ENCODE measurements at regions not wholly inside any gene's neighbourhood (a gene's known extent, or its start where the extent isn't known, plus 50 kb on each side); places are given as distances from the start of the nearest gene placed in this dataset.

DNA sequence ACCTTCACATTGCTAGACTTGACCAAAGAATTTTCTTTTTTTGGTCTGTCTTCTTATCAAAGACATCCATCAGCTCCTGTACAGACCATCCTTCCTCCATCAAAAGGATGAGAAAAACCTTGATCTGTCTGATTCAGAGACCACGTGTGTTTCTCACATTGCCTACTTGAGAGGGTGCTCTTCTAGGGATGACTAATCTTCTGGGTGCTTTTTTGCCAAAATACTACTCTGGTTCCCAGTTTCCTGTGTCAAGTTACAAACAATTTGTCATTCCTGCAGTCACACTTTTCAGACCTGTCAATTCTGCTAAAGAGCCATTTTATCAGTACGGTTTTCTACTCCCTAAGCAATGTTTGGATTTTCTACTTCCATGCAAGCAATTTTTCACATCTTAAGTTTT is 492.2 kb downstream of the CDH11 start:
- H2AFZ ChIP-seq (ENCODE audit: low read length), result no peak overlapping the region
- H2AK5ac ChIP-seq (ENCODE audit: low read depth, low read length), result no peak overlapping the region
- no peaks in the 10 kb centered on the region for H3K9me3 ChIP-seq (replicated peaks in 1 of 2; ENCODE audit: control insufficient read depth in 2 of 2, insufficient read depth in 1 of 2, low read depth in 1 of 2, low read length in 2 of 2)
- no peaks in the 10 kb centered on the region for H3K36me3 ChIP-seq (replicated peaks in 1 of 2; ENCODE audit: control insufficient read depth in 2 of 2, insufficient read depth in 2 of 2, low read length in 2 of 2)
- no peaks in the 10 kb centered on the region for H3K4me1 ChIP-seq (ENCODE audit: control insufficient read depth in 2 of 2, insufficient read depth in 1 of 2, low read depth in 1 of 2, low read length in 2 of 2)
- H3K27ac ChIP-seq (replicated peaks; ENCODE audit: low read length), result no peak overlapping the region
- no peak overlapping the region for H3K4me3 ChIP-seq (ENCODE audit: low read length in 2 of 2)
- no peak overlapping the region for H3K14ac ChIP-seq (ENCODE audit: low read length)
- H3K27me3 ChIP-seq (ENCODE audit: control insufficient read depth in 3 of 3, insufficient read depth in 3 of 3, low read depth in 1 of 3, low read length in 3 of 3), result no peaks in the 10 kb centered on the region
- no peak overlapping the region for H3K18ac ChIP-seq (ENCODE audit: low read length)
- H3K9ac ChIP-seq (ENCODE audit: low read depth, low read length, poor library complexity), result no peak overlapping the region
- no CpG with 5 or more reads among the region's 2 CpGs for WGBS, 2 donors (ENCODE audit: extremely low coverage in 2 of 2, insufficient read length in 2 of 2, insufficient replicate concordance in 1 of 2)
- DNase-seq (ENCODE audit: low spot score), result no peak
- H3K4ac ChIP-seq (ENCODE audit: low read length), result no peak overlapping the region
- H3K23ac ChIP-seq (ENCODE audit: low read depth, low read length, poor library complexity), result no peak overlapping the region
- no peak overlapping the region for H2BK5ac ChIP-seq (ENCODE audit: low read length)
- no peak overlapping the region for H2BK15ac ChIP-seq (ENCODE audit: low read length)
- H2BK12ac ChIP-seq (ENCODE audit: low read length), result no peak overlapping the region
- H3K4me2 ChIP-seq (ENCODE audit: insufficient read depth, low read length, poor library complexity, severe bottlenecking), result no peak overlapping the region
- H4K8ac ChIP-seq (ENCODE audit: low read depth, low read length), result no peak overlapping the region
- H2BK120ac ChIP-seq (ENCODE audit: low read depth, low read length), result no peak overlapping the region
- no peak overlapping the region for H4K91ac ChIP-seq (ENCODE audit: low read depth, low read length, poor library complexity)
- H3K79me1 ChIP-seq (ENCODE audit: low read depth, low read length), result no peaks in the 10 kb centered on the region

DNA sequence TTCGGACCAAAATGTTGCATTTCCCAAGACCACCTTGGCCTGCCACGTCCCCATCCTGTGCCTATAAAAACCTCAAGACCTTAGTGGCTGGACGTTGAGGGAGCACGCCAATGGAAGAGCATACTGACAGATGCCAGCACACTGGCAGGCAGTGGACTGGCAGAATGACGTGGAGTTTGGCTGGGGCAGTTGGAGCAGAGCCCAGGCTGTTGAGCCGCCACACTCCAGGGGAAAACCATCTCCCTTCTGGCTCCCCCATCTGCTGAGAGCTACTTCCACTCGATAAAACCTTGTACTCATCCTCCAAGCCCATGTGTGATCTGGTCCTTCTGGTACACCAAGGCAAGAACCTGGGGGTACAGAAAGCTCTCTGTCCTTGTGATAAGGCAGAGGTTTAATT is 494.1 kb downstream of the CDH11 start:
- no peak overlapping the region for H2BK12ac ChIP-seq (ENCODE audit: low read length)
- H3K9ac ChIP-seq (ENCODE audit: low read depth, low read length, poor library complexity), result no peak overlapping the region
- no peaks in the 10 kb centered on the region for H3K9me3 ChIP-seq (replicated peaks in 1 of 2; ENCODE audit: control insufficient read depth in 2 of 2, insufficient read depth in 1 of 2, low read depth in 1 of 2, low read length in 2 of 2)
- H3K4me1 ChIP-seq (ENCODE audit: control insufficient read depth in 2 of 2, insufficient read depth in 1 of 2, low read depth in 1 of 2, low read length in 2 of 2), result no peaks in the 10 kb centered on the region
- H3K27me3 ChIP-seq (ENCODE audit: control insufficient read depth in 3 of 3, insufficient read depth in 3 of 3, low read depth in 1 of 3, low read length in 3 of 3), result no peaks in the 10 kb centered on the region
- H2BK120ac ChIP-seq (ENCODE audit: low read depth, low read length), result peak overlapping the region; percentile 41
- H4K91ac ChIP-seq (ENCODE audit: low read depth, low read length, poor library complexity), result no peak overlapping the region
- WGBS, 2 donors (ENCODE audit: extremely low coverage in 2 of 2, insufficient read length in 2 of 2, insufficient replicate concordance in 1 of 2), result no CpG with 5 or more reads among the region's 7 CpGs
- H3K4me2 ChIP-seq (ENCODE audit: insufficient read depth, low read length, poor library complexity, severe bottlenecking), result no peak overlapping the region
- no peak overlapping the region for H2AFZ ChIP-seq (ENCODE audit: low read length)
- DNase-seq (ENCODE audit: low spot score), result no peak
- H3K27ac ChIP-seq (replicated peaks; ENCODE audit: low read length), result no peak overlapping the region
- no peak overlapping the region for H2AK5ac ChIP-seq (ENCODE audit: low read depth, low read length)
- H3K4me3 ChIP-seq (ENCODE audit: low read length in 2 of 2), result no peak overlapping the region
- no peak overlapping the region for H3K14ac ChIP-seq (ENCODE audit: low read length)
- no peaks in the 10 kb centered on the region for H3K36me3 ChIP-seq (replicated peaks in 1 of 2; ENCODE audit: control insufficient read depth in 2 of 2, insufficient read depth in 2 of 2, low read length in 2 of 2)
- H3K18ac ChIP-seq (ENCODE audit: low read length), result peak overlapping the region; percentile 19
- H2BK15ac ChIP-seq (ENCODE audit: low read length), result no peak overlapping the region
- no peak overlapping the region for H3K23ac ChIP-seq (ENCODE audit: low read depth, low read length, poor library complexity)
- H4K8ac ChIP-seq (ENCODE audit: low read depth, low read length), result no peak overlapping the region
- H3K79me1 ChIP-seq (ENCODE audit: low read depth, low read length), result no peaks in the 10 kb centered on the region
- H2BK5ac ChIP-seq (ENCODE audit: low read length), result peak overlapping the region; percentile 11
- no peak overlapping the region for H3K4ac ChIP-seq (ENCODE audit: low read length)

DNA sequence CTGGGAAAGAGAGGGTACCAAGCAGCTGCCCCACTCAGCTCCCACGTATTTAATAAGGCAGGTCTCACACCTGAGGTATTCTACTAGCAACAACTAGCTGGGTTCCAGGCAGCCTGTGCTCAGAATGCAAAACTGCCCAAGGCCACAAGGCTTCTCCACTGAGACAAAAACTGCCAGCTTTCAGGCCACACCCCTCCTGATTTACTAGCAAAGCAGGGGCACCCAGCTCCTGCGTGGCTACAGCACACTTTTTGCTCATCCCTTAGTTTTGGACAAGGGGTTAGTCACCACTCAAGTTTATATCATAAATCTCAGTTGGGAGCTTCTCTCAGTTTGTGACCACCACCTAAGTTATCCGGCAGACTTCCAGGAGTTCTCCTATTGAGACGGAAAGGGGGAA is 494.6 kb downstream of the CDH11 start:
- Histone ChIP-seq H2BK120ac (ENCODE audit: low read depth, low read length) (no peak overlapping the region), H4K91ac (ENCODE audit: low read depth, low read length, poor library complexity) (no peak overlapping the region), H3K9me3 (replicated peaks in 1 of 2; ENCODE audit: control insufficient read depth in 2 of 2, insufficient read depth in 1 of 2, low read depth in 1 of 2, low read length in 2 of 2) (no peaks in the 10 kb centered on the region), H3K4me3 (ENCODE audit: low read length in 2 of 2) (no peak overlapping the region), H3K14ac (ENCODE audit: low read length) (no peak overlapping the region), H3K9ac (ENCODE audit: low read depth, low read length, poor library complexity) (no peak overlapping the region), H3K18ac (ENCODE audit: low read length) (no peak overlapping the region), H4K8ac (ENCODE audit: low read depth, low read length) (no peak overlapping the region), H3K27me3 (ENCODE audit: control insufficient read depth in 3 of 3, insufficient read depth in 3 of 3, low read depth in 1 of 3, low read length in 3 of 3) (no peaks in the 10 kb centered on the region), H3K4me1 (ENCODE audit: control insufficient read depth in 2 of 2, insufficient read depth in 1 of 2, low read depth in 1 of 2, low read length in 2 of 2) (no peaks in the 10 kb centered on the region), H2BK12ac (ENCODE audit: low read length) (no peak overlapping the region), H3K79me1 (ENCODE audit: low read depth, low read length) (no peaks in the 10 kb centered on the region), H2BK15ac (ENCODE audit: low read length) (no peak overlapping the region), H3K27ac (replicated peaks; ENCODE audit: low read length) (no peak overlapping the region), H3K4me2 (ENCODE audit: insufficient read depth, low read length, poor library complexity, severe bottlenecking) (no peak overlapping the region), H2AK5ac (ENCODE audit: low read depth, low read length) (no peak overlapping the region), H3K23ac (ENCODE audit: low read depth, low read length, poor library complexity) (no peak overlapping the region), H3K4ac (ENCODE audit: low read length) (no peak overlapping the region), H3K36me3 (replicated peaks in 1 of 2; ENCODE audit: control insufficient read depth in 2 of 2, insufficient read depth in 2 of 2, low read length in 2 of 2) (no peaks in the 10 kb centered on the region), H2BK5ac (ENCODE audit: low read length) (peak overlapping the region; percentile 11), H2AFZ (ENCODE audit: low read length) (no peak overlapping the region)
- DNase-seq (ENCODE audit: low spot score), result no peak
- WGBS, 2 donors (ENCODE audit: extremely low coverage in 2 of 2, insufficient read length in 2 of 2, insufficient replicate concordance in 1 of 2), result no CpG with 5 or more reads among the region's 4 CpGs

DNA sequence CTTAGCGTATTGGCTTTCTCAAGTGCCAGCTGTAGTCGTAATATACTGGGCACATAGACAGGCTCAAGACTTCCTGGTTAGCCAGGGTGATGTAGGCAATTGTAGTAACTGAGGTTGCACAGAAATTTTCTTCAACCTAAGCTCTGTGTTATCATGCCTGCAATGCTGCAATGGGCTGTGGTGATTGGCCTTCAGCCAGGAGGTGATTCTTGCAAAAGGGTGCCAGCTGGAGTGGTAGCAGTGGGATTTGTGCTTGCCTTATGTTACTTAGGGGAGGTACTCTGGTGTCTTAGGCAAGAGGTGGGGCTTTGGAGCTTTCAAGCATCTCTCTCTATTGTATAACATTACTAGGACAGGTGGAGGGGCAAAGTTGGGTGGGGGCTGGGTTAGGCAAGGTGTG is 495.1 kb downstream of the CDH11 start:
- H3K27ac ChIP-seq (replicated peaks; ENCODE audit: low read length), result no peak overlapping the region
- no peak overlapping the region for H3K14ac ChIP-seq (ENCODE audit: low read length)
- H3K9ac ChIP-seq (ENCODE audit: low read depth, low read length, poor library complexity), result no peak overlapping the region
- H3K79me1 ChIP-seq (ENCODE audit: low read depth, low read length), result no peaks in the 10 kb centered on the region
- no peak overlapping the region for H3K4me3 ChIP-seq (ENCODE audit: low read length in 2 of 2)
- no peak for DNase-seq (ENCODE audit: low spot score)
- H3K36me3 ChIP-seq (replicated peaks in 1 of 2; ENCODE audit: control insufficient read depth in 2 of 2, insufficient read depth in 2 of 2, low read length in 2 of 2), result no peaks in the 10 kb centered on the region
- H3K27me3 ChIP-seq (ENCODE audit: control insufficient read depth in 3 of 3, insufficient read depth in 3 of 3, low read depth in 1 of 3, low read length in 3 of 3), result no peaks in the 10 kb centered on the region
- no peak overlapping the region for H2BK15ac ChIP-seq (ENCODE audit: low read length)
- no peak overlapping the region for H3K4me2 ChIP-seq (ENCODE audit: insufficient read depth, low read length, poor library complexity, severe bottlenecking)
- no peak overlapping the region for H3K18ac ChIP-seq (ENCODE audit: low read length)
- H2AFZ ChIP-seq (ENCODE audit: low read length), result no peak overlapping the region
- no peak overlapping the region for H2BK12ac ChIP-seq (ENCODE audit: low read length)
- no peak overlapping the region for H2AK5ac ChIP-seq (ENCODE audit: low read depth, low read length)
- no peaks in the 10 kb centered on the region for H3K9me3 ChIP-seq (replicated peaks in 1 of 2; ENCODE audit: control insufficient read depth in 2 of 2, insufficient read depth in 1 of 2, low read depth in 1 of 2, low read length in 2 of 2)
- no peaks in the 10 kb centered on the region for H3K4me1 ChIP-seq (ENCODE audit: control insufficient read depth in 2 of 2, insufficient read depth in 1 of 2, low read depth in 1 of 2, low read length in 2 of 2)
- no CpG with 5 or more reads among the region's 2 CpGs for WGBS, 2 donors (ENCODE audit: extremely low coverage in 2 of 2, insufficient read length in 2 of 2, insufficient replicate concordance in 1 of 2)
- H3K23ac ChIP-seq (ENCODE audit: low read depth, low read length, poor library complexity), result no peak overlapping the region
- no peak overlapping the region for H4K8ac ChIP-seq (ENCODE audit: low read depth, low read length)
- no peak overlapping the region for H3K4ac ChIP-seq (ENCODE audit: low read length)
- no peak overlapping the region for H2BK120ac ChIP-seq (ENCODE audit: low read depth, low read length)
- H4K91ac ChIP-seq (ENCODE audit: low read depth, low read length, poor library complexity), result no peak overlapping the region
- H2BK5ac ChIP-seq (ENCODE audit: low read length), result no peak overlapping the region
